Naive thymus-derived CD4-positive, alpha-beta T cell (primary cell): ENCODE measurements at regions not wholly inside any gene's neighbourhood (a gene's known extent, or its start where the extent isn't known, plus 50 kb on each side); places are given as distances from the start of the nearest gene placed in this dataset.

Experiments
- ATAC-seq: fragments of 150-1000 bp; cut with Tn5 transposase; 2 replicates; pipeline ENCODE4 v1.10.0; 2021; ENCODE audit warnings: mild to moderate bottlenecking, moderate library complexity
- CTCF ChIA-PET: fragments of 350-600 bp; sonication (Branson Sonifier 250); formaldehyde crosslinking; loops from one replicate; lab custom pipeline; 2021; ENCODE audit warnings: antibody characterized with exemption; lab: Charles Lee
- POLR2A ChIA-PET: fragments of 350-600 bp; sonication (Branson Sonifier 250); formaldehyde crosslinking; loops from one replicate; lab custom pipeline; 2021; ENCODE audit warnings: antibody characterized with exemption, inconsistent platforms; lab: Charles Lee
- DNase-seq, 9 donors: peaks; one replicate each; pipeline versions ENCODE4 v3.0.0 to v3.0.0-alpha.2; 2020 to 2022; ENCODE audit warnings: mixed read lengths in 1 of 9
- H3K27ac ChIP-seq: one replicate; pipeline ENCODE4 v1.7.0; 2013; ENCODE audit warnings: mild to moderate bottlenecking, low read depth, low read length, moderate library complexity
- H3K27me3 ChIP-seq, 2 donors: one replicate each; pipeline ENCODE4 v1.7.0; 2013; ENCODE audit warnings: low read length in 2 of 2, mild to moderate bottlenecking in 2 of 2, moderate library complexity in 2 of 2; ENCODE audit not compliant: control insufficient read depth in 2 of 2, insufficient read depth in 2 of 2
- H3K36me3 ChIP-seq, 3 experiments: 1 replicate in 2 of 3; 2 replicates in 1 of 3; pipeline ENCODE4 v1.7.0; 2013; ENCODE audit warnings: low read length in 3 of 3, mild to moderate bottlenecking in 3 of 3, moderate library complexity in 1 of 3; ENCODE audit not compliant: insufficient read depth in 3 of 3, control insufficient read depth in 2 of 3
- H3K4me1 ChIP-seq, 2 donors: one replicate each; pipeline ENCODE4 v1.7.0; 2013; ENCODE audit warnings: low read length in 2 of 2, mild to moderate bottlenecking in 2 of 2, moderate library complexity in 1 of 2; ENCODE audit not compliant: control insufficient read depth in 2 of 2, insufficient read depth in 2 of 2
- H3K4me3 ChIP-seq: 2 replicates; pipeline ENCODE4 v1.7.0; 2013; ENCODE audit warnings: mild to moderate bottlenecking, low read length
- H3K9me3 ChIP-seq, 3 experiments: 1 replicate in 2 of 3; 2 replicates in 1 of 3; pipeline ENCODE4 v1.7.0; 2013; ENCODE audit warnings: low read length in 3 of 3; ENCODE audit not compliant: control insufficient read depth in 2 of 3
- H3K27ac Mint-ChIP-seq, 9 donors: one replicate each; pipeline ENCODE4 v1.8.0; 2020 to 2022; ENCODE audit warnings: mixed read lengths in 9 of 9, mild to moderate bottlenecking in 8 of 9, moderate library complexity in 5 of 9, inconsistent platforms in 2 of 9
- H3K27me3 Mint-ChIP-seq, 5 donors: one replicate each; pipeline ENCODE4 v1.8.0; 2021 to 2022; ENCODE audit warnings: mixed read lengths in 5 of 5, mild to moderate bottlenecking in 1 of 5
- H3K36me3 Mint-ChIP-seq, 5 donors: one replicate each; pipeline ENCODE4 v1.8.0; 2020 to 2022; ENCODE audit warnings: mixed read lengths in 5 of 5, mild to moderate bottlenecking in 3 of 5, inconsistent platforms in 1 of 5
- H3K4me1 Mint-ChIP-seq, 7 donors: one replicate each; pipeline ENCODE4 v1.8.0; 2020 to 2022; ENCODE audit warnings: mixed read lengths in 7 of 7, mild to moderate bottlenecking in 3 of 7, inconsistent platforms in 1 of 7
- H3K4me3 Mint-ChIP-seq, 10 donors: one replicate each; pipeline ENCODE4 v1.8.0; 2020 to 2022; ENCODE audit warnings: mild to moderate bottlenecking in 10 of 10, mixed read lengths in 10 of 10, moderate library complexity in 6 of 10, inconsistent platforms in 2 of 10
- H3K9me3 Mint-ChIP-seq, 11 donors: one replicate each; pipeline ENCODE4 v1.8.0; 2020 to 2022; ENCODE audit warnings: mixed read lengths in 11 of 11, mild to moderate bottlenecking in 4 of 11, inconsistent platforms in 1 of 11, moderate library complexity in 1 of 11
- intact Hi-C, 2 donors: fragments of 100-400 bp; cut with micrococcal nuclease; formaldehyde crosslinking; loops; one replicate each; pipeline ENCODE4 v1.15.1; 2023

- intact Hi-C loops = no loop called here
Observed at GRCh38 chr4:100290585-100290984, 100.3 kb upstream of the DDIT4L start.

GRCh38 chr4:100289946-100290345 lies 99.7 kb upstream of the DDIT4L start:
- Mint-ChIP-seq H3K27me3 (peaks cover 0 to 5% (median 0%) of the 10 kb centered on the region in 5 donors), H3K4me1 (no peaks in the 10 kb centered on the region), H3K36me3 (no peaks in the 10 kb centered on the region), H3K9me3 (peaks cover 0 to 4% (median 0%) of the 10 kb centered on the region in 11 donors), H3K4me3 (no peak overlapping the region), H3K27ac (no peak overlapping the region)
- DNase-seq = no peak
- ChIA-PET POLR2A (no interaction called here), CTCF (no interaction called here)
- Histone ChIP-seq H3K4me3 (no peak overlapping the region), H3K9me3 (no peaks in the 10 kb centered on the region), H3K27me3 (no peaks in the 10 kb centered on the region), H3K36me3 (no peaks in the 10 kb centered on the region), H3K27ac (no peak overlapping the region), H3K4me1 (no peaks in the 10 kb centered on the region)
- no peak for ATAC-seq
- intact Hi-C loops = no loop called here

More at GRCh38 chr4:100290585-100290984, 100.3 kb upstream of the DDIT4L start:
- H3K4me3 Mint-ChIP-seq = no peak overlapping the region
- ChIA-PET POLR2A (no interaction called here), CTCF (no interaction called here)
- H3K36me3 Mint-ChIP-seq = no peaks in the 10 kb centered on the region
- Histone ChIP-seq H3K27ac (no peak overlapping the region), H3K27me3 (no peaks in the 10 kb centered on the region), H3K36me3 (no peaks in the 10 kb centered on the region), H3K4me1 (no peaks in the 10 kb centered on the region), H3K9me3 (no peaks in the 10 kb centered on the region), H3K4me3 (no peak overlapping the region)
- ATAC-seq (no peak), DNase-seq (no peak)
- H3K9me3 Mint-ChIP-seq = peaks cover 0 to 1% (median 0%) of the 10 kb centered on the region in 11 donors
- no peaks in the 10 kb centered on the region for H3K4me1 Mint-ChIP-seq
- H3K27ac Mint-ChIP-seq = no peak overlapping the region
- peaks cover 0 to 5% (median 0%) of the 10 kb centered on the region in 5 donors for H3K27me3 Mint-ChIP-seq

- no peak overlapping the region for H3K4me3 Mint-ChIP-seq
- H3K27ac Mint-ChIP-seq = no peak overlapping the region
- Histone ChIP-seq H3K27me3 (no peaks in the 10 kb centered on the region), H3K9me3 (no peaks in the 10 kb centered on the region), H3K36me3 (no peaks in the 10 kb centered on the region), H3K27ac (no peak overlapping the region), H3K4me1 (no peaks in the 10 kb centered on the region), H3K4me3 (no peak overlapping the region)
- CTCF ChIA-PET = no interaction called here
- H3K27me3 Mint-ChIP-seq = peaks cover 0 to 5% (median 0%) of the 10 kb centered on the region in 5 donors
- POLR2A ChIA-PET = no interaction called here
- peaks cover 0 to 4% (median 0%) of the 10 kb centered on the region in 11 donors for H3K9me3 Mint-ChIP-seq
- no peaks in the 10 kb centered on the region for H3K36me3 Mint-ChIP-seq
- ATAC-seq = no peak
- no peak for DNase-seq
- H3K4me1 Mint-ChIP-seq = no peaks in the 10 kb centered on the region
- intact Hi-C loops = no loop called here
Observed at GRCh38 chr4:100289530-100289888, 99.2 kb upstream of the DDIT4L start.

GRCh38 chr4:100288811-100289529 lies 98.7 kb upstream of the DDIT4L start:
- H3K27ac Mint-ChIP-seq = no peak overlapping the region
- ATAC-seq = no peak

GRCh38 chr4:100288161-100288560 lies 97.9 kb upstream of the DDIT4L start:
- peaks cover 0 to 4% (median 0%) of the 10 kb centered on the region in 11 donors for H3K9me3 Mint-ChIP-seq
- POLR2A ChIA-PET = interaction anchor here (0.6 kb wide), 1 partner anchor 782 kb away, joined by 4 read pairs; no protein-coding TSS in a partner anchor
- intact Hi-C loops = no loop called here

More at GRCh38 chr4:100288811-100289529, 98.7 kb upstream of the DDIT4L start:
- Histone ChIP-seq H3K36me3 (no peaks in the 10 kb centered on the region), H3K4me3 (no peak overlapping the region), H3K27ac (no peak overlapping the region), H3K9me3 (no peaks in the 10 kb centered on the region), H3K4me1 (no peaks in the 10 kb centered on the region), H3K27me3 (no peaks in the 10 kb centered on the region)
- Mint-ChIP-seq H3K27me3 (peaks cover 0 to 6% (median 0%) of the 10 kb centered on the region in 5 donors), H3K36me3 (no peaks in the 10 kb centered on the region), H3K4me1 (no peaks in the 10 kb centered on the region), H3K9me3 (peaks cover 0 to 4% (median 0%) of the 10 kb centered on the region in 11 donors), H3K4me3 (no peak overlapping the region)
- ChIA-PET CTCF (no interaction called here), POLR2A (no interaction called here)
- intact Hi-C loops = no loop called here
- DNase-seq = no peak

GRCh38 chr4:100287534-100287933 lies 97.3 kb upstream of the DDIT4L start:
- no peak overlapping the region for H3K27ac Mint-ChIP-seq
- no peaks in the 10 kb centered on the region for H3K4me1 ChIP-seq
- no peaks in the 10 kb centered on the region for H3K27me3 ChIP-seq
- H3K36me3 Mint-ChIP-seq = no peaks in the 10 kb centered on the region
- no peak overlapping the region for H3K27ac ChIP-seq
- no peak overlapping the region for H3K4me3 ChIP-seq
- CTCF ChIA-PET = no interaction called here
- no peaks in the 10 kb centered on the region for H3K36me3 ChIP-seq
- no peak overlapping the region for H3K4me3 Mint-ChIP-seq
- DNase-seq (no peak), ATAC-seq (no peak)
- POLR2A ChIA-PET = no interaction called here
- intact Hi-C loops = no loop called here
- H3K4me1 Mint-ChIP-seq = no peaks in the 10 kb centered on the region
- peaks cover 0 to 10% (median 3%) of the 10 kb centered on the region in 5 donors for H3K27me3 Mint-ChIP-seq
- peaks cover 0 to 4% (median 0%) of the 10 kb centered on the region in 11 donors for H3K9me3 Mint-ChIP-seq
- H3K9me3 ChIP-seq = no peaks in the 10 kb centered on the region

More at GRCh38 chr4:100288161-100288560, 97.9 kb upstream of the DDIT4L start:
- no peak overlapping the region for H3K27ac Mint-ChIP-seq
- Histone ChIP-seq H3K36me3 (no peaks in the 10 kb centered on the region), H3K27ac (no peak overlapping the region), H3K4me1 (no peaks in the 10 kb centered on the region), H3K4me3 (no peak overlapping the region), H3K9me3 (no peaks in the 10 kb centered on the region), H3K27me3 (no peaks in the 10 kb centered on the region)
- no peak overlapping the region for H3K4me3 Mint-ChIP-seq
- H3K4me1 Mint-ChIP-seq = no peaks in the 10 kb centered on the region
- peaks cover 0 to 10% (median 0%) of the 10 kb centered on the region in 5 donors for H3K27me3 Mint-ChIP-seq
- DNase-seq (no peak), ATAC-seq (no peak)
- H3K36me3 Mint-ChIP-seq = no peaks in the 10 kb centered on the region
- CTCF ChIA-PET = no interaction called here

GRCh38 chr4:100286636-100287035 lies 96.4 kb upstream of the DDIT4L start:
- Mint-ChIP-seq H3K9me3 (peaks cover 0 to 4% (median 0%) of the 10 kb centered on the region in 11 donors), H3K27me3 (peaks cover 0 to 10% (median 3%) of the 10 kb centered on the region in 5 donors), H3K4me1 (no peaks in the 10 kb centered on the region), H3K36me3 (no peaks in the 10 kb centered on the region), H3K4me3 (no peak overlapping the region), H3K27ac (no peak overlapping the region)
- no peaks in the 10 kb centered on the region for H3K36me3 ChIP-seq
- no peaks in the 10 kb centered on the region for H3K9me3 ChIP-seq
- H3K27ac ChIP-seq = no peak overlapping the region
- no peak for ATAC-seq
- intact Hi-C loops = no loop called here
- no peaks in the 10 kb centered on the region for H3K27me3 ChIP-seq
- CTCF ChIA-PET = no interaction called here
- DNase-seq = no peak
- H3K4me1 ChIP-seq = no peaks in the 10 kb centered on the region
- no peak overlapping the region for H3K4me3 ChIP-seq
- POLR2A ChIA-PET = interaction anchor here (0.6 kb wide), 1 partner anchor 164 kb away, joined by 8 read pairs; no protein-coding TSS in a partner anchor
